ENCODE measurements at regions not wholly inside any gene's neighbourhood (a gene's known extent, or its start where the extent isn't known, plus 50 kb on each side); places are given as distances from the start of the nearest gene placed in this dataset.

- no peak overlapping the region for H3K4me3 ChIP-seq (ENCODE audit: low read length)
- no peak overlapping the region for H3K4me2 ChIP-seq (ENCODE audit: low read length)
- H2BK120ac ChIP-seq (ENCODE audit: low read depth, low read length): no peak overlapping the region
- H3K4me1 ChIP-seq (ENCODE audit: control insufficient read depth, low read depth, low read length): no peaks in the 10 kb centered on the region
- H3K79me2 ChIP-seq (ENCODE audit: control insufficient read depth, insufficient read depth, low read length): no peaks in the 10 kb centered on the region
- no peak overlapping the region for H2AK5ac ChIP-seq (ENCODE audit: low read length)
- no peak for DNase-seq
- no peak overlapping the region for H3K23ac ChIP-seq (ENCODE audit: low read length)
- H3K9ac ChIP-seq (ENCODE audit: low read length): no peak overlapping the region
- H3K27me3 ChIP-seq (ENCODE audit: insufficient read depth, low read length, poor library complexity): no peaks in the 10 kb centered on the region
- no peak overlapping the region for H2BK15ac ChIP-seq (replicated peaks; ENCODE audit: low read depth)
- no peak overlapping the region for H4K8ac ChIP-seq (ENCODE audit: low read depth, low read length)
- no peak overlapping the region for H3K27ac ChIP-seq (ENCODE audit: low read depth, low read length)
- H3K56ac ChIP-seq (ENCODE audit: low read length): no peak overlapping the region
- H3K36me3 ChIP-seq (ENCODE audit: control insufficient read depth, insufficient read depth, low read length): no peaks in the 10 kb centered on the region
- no peak overlapping the region for H3K18ac ChIP-seq (ENCODE audit: low read length)
- H3K4ac ChIP-seq (ENCODE audit: low read depth, low read length): no peak overlapping the region
- no peaks in the 10 kb centered on the region for H3K79me1 ChIP-seq (ENCODE audit: low read length)
- no peak overlapping the region for H2BK5ac ChIP-seq (ENCODE audit: low read length)
- no peak overlapping the region for H4K5ac ChIP-seq (ENCODE audit: low read length)
Measured at GRCh38 chr10:37667736-37668135, 189.7 kb downstream of the ZNF248 start.

GRCh38 chr10:37654466-37654865, 202.9 kb downstream of the ZNF248 start:
- no peak overlapping the region for H2BK120ac ChIP-seq (ENCODE audit: low read depth, low read length)
- DNase-seq: peak; percentile 6
- H3K4me2 ChIP-seq (ENCODE audit: low read length): no peak overlapping the region
- H2BK15ac ChIP-seq (replicated peaks; ENCODE audit: low read depth): no peak overlapping the region
- H3K27me3 ChIP-seq (ENCODE audit: insufficient read depth, low read length, poor library complexity): no peaks in the 10 kb centered on the region
- H3K4me3 ChIP-seq (ENCODE audit: low read length): no peak overlapping the region
- H3K4ac ChIP-seq (ENCODE audit: low read depth, low read length): no peak overlapping the region
- H3K79me2 ChIP-seq (ENCODE audit: control insufficient read depth, insufficient read depth, low read length): no peaks in the 10 kb centered on the region
- H3K79me1 ChIP-seq (ENCODE audit: low read length): no peaks in the 10 kb centered on the region
- no peak overlapping the region for H2AK5ac ChIP-seq (ENCODE audit: low read length)
- no peaks in the 10 kb centered on the region for H3K4me1 ChIP-seq (ENCODE audit: control insufficient read depth, low read depth, low read length)
- H3K23ac ChIP-seq (ENCODE audit: low read length): no peak overlapping the region
- no peak overlapping the region for H3K27ac ChIP-seq (ENCODE audit: low read depth, low read length)
- no peak overlapping the region for H4K5ac ChIP-seq (ENCODE audit: low read length)
- no peak overlapping the region for H3K56ac ChIP-seq (ENCODE audit: low read length)
- H4K8ac ChIP-seq (ENCODE audit: low read depth, low read length): no peak overlapping the region
- H3K18ac ChIP-seq (ENCODE audit: low read length): no peak overlapping the region
- no peaks in the 10 kb centered on the region for H3K36me3 ChIP-seq (ENCODE audit: control insufficient read depth, insufficient read depth, low read length)
- no peak overlapping the region for H2BK5ac ChIP-seq (ENCODE audit: low read length)
- no CpG with 5 or more reads among the region's 2 CpGs for WGBS (ENCODE audit: extremely low coverage, insufficient coverage, low lambda C conversion rate)
- no peak overlapping the region for H3K9ac ChIP-seq (ENCODE audit: low read length)

- Histone ChIP-seq H3K27me3 (ENCODE audit: insufficient read depth, low read length, poor library complexity) (no peaks in the 10 kb centered on the region), H3K27ac (ENCODE audit: low read depth, low read length) (no peak overlapping the region), H3K23ac (ENCODE audit: low read length) (no peak overlapping the region), H3K4me1 (ENCODE audit: control insufficient read depth, low read depth, low read length) (no peaks in the 10 kb centered on the region), H3K4ac (ENCODE audit: low read depth, low read length) (no peak overlapping the region), H2BK5ac (ENCODE audit: low read length) (no peak overlapping the region), H3K56ac (ENCODE audit: low read length) (no peak overlapping the region), H2BK120ac (ENCODE audit: low read depth, low read length) (no peak overlapping the region), H3K4me2 (ENCODE audit: low read length) (no peak overlapping the region), H4K5ac (ENCODE audit: low read length) (no peak overlapping the region), H3K4me3 (ENCODE audit: low read length) (no peak overlapping the region), H3K79me1 (ENCODE audit: low read length) (no peaks in the 10 kb centered on the region), H3K36me3 (ENCODE audit: control insufficient read depth, insufficient read depth, low read length) (no peaks in the 10 kb centered on the region), H2AK5ac (ENCODE audit: low read length) (no peak overlapping the region), H2BK15ac (replicated peaks; ENCODE audit: low read depth) (no peak overlapping the region), H4K8ac (ENCODE audit: low read depth, low read length) (no peak overlapping the region), H3K9ac (ENCODE audit: low read length) (no peak overlapping the region), H3K79me2 (ENCODE audit: control insufficient read depth, insufficient read depth, low read length) (no peaks in the 10 kb centered on the region), H3K18ac (ENCODE audit: low read length) (no peak overlapping the region)
- WGBS (ENCODE audit: extremely low coverage, insufficient coverage, low lambda C conversion rate): no CpG with 5 or more reads among the region's 1 CpG
- no peak for DNase-seq
Measured at GRCh38 chr10:37643187-37643586, 214.2 kb downstream of the ZNF248 start.

- Histone ChIP-seq H4K5ac (ENCODE audit: low read length) (no peak overlapping the region), H3K18ac (ENCODE audit: low read length) (no peak overlapping the region), H3K4ac (ENCODE audit: low read depth, low read length) (no peak overlapping the region), H3K27ac (ENCODE audit: low read depth, low read length) (no peak overlapping the region), H3K23ac (ENCODE audit: low read length) (no peak overlapping the region), H3K4me3 (ENCODE audit: low read length) (no peak overlapping the region), H3K27me3 (ENCODE audit: insufficient read depth, low read length, poor library complexity) (no peaks in the 10 kb centered on the region), H3K79me2 (ENCODE audit: control insufficient read depth, insufficient read depth, low read length) (no peaks in the 10 kb centered on the region), H3K79me1 (ENCODE audit: low read length) (no peaks in the 10 kb centered on the region), H2BK120ac (ENCODE audit: low read depth, low read length) (no peak overlapping the region), H2BK15ac (replicated peaks; ENCODE audit: low read depth) (no peak overlapping the region), H2BK5ac (ENCODE audit: low read length) (no peak overlapping the region), H3K56ac (ENCODE audit: low read length) (no peak overlapping the region), H3K4me2 (ENCODE audit: low read length) (no peak overlapping the region), H4K8ac (ENCODE audit: low read depth, low read length) (no peak overlapping the region), H3K36me3 (ENCODE audit: control insufficient read depth, insufficient read depth, low read length) (no peaks in the 10 kb centered on the region), H2AK5ac (ENCODE audit: low read length) (no peak overlapping the region), H3K4me1 (ENCODE audit: control insufficient read depth, low read depth, low read length) (no peaks in the 10 kb centered on the region), H3K9ac (ENCODE audit: low read length) (no peak overlapping the region)
- no peak for DNase-seq
- no CpG with 5 or more reads among the region's 8 CpGs for WGBS (ENCODE audit: extremely low coverage, insufficient coverage, low lambda C conversion rate)
Measured at GRCh38 chr10:37640301-37640700, 217.1 kb downstream of the ZNF248 start.

GRCh38 chr10:37639200-37639599, 218.2 kb downstream of the ZNF248 start:
- H3K27ac ChIP-seq (ENCODE audit: low read depth, low read length): no peak overlapping the region
- H3K4me2 ChIP-seq (ENCODE audit: low read length): no peak overlapping the region
- H2BK15ac ChIP-seq (replicated peaks; ENCODE audit: low read depth): no peak overlapping the region
- no peak overlapping the region for H4K8ac ChIP-seq (ENCODE audit: low read depth, low read length)
- no peaks in the 10 kb centered on the region for H3K4me1 ChIP-seq (ENCODE audit: control insufficient read depth, low read depth, low read length)
- H3K4me3 ChIP-seq (ENCODE audit: low read length): no peak overlapping the region
- DNase-seq: no peak
- no peaks in the 10 kb centered on the region for H3K36me3 ChIP-seq (ENCODE audit: control insufficient read depth, insufficient read depth, low read length)
- no peak overlapping the region for H4K5ac ChIP-seq (ENCODE audit: low read length)
- no peak overlapping the region for H2BK5ac ChIP-seq (ENCODE audit: low read length)
- no peaks in the 10 kb centered on the region for H3K27me3 ChIP-seq (ENCODE audit: insufficient read depth, low read length, poor library complexity)
- H3K23ac ChIP-seq (ENCODE audit: low read length): no peak overlapping the region
- H3K56ac ChIP-seq (ENCODE audit: low read length): no peak overlapping the region
- H2BK120ac ChIP-seq (ENCODE audit: low read depth, low read length): no peak overlapping the region
- WGBS (ENCODE audit: extremely low coverage, insufficient coverage, low lambda C conversion rate): no CpG with 5 or more reads among the region's 5 CpGs
- H2AK5ac ChIP-seq (ENCODE audit: low read length): no peak overlapping the region
- no peak overlapping the region for H3K18ac ChIP-seq (ENCODE audit: low read length)
- no peak overlapping the region for H3K9ac ChIP-seq (ENCODE audit: low read length)
- H3K79me1 ChIP-seq (ENCODE audit: low read length): no peaks in the 10 kb centered on the region
- no peak overlapping the region for H3K4ac ChIP-seq (ENCODE audit: low read depth, low read length)
- no peaks in the 10 kb centered on the region for H3K79me2 ChIP-seq (ENCODE audit: control insufficient read depth, insufficient read depth, low read length)

GRCh38 chr10:37638569-37638968, 218.8 kb downstream of the ZNF248 start:
- no peak overlapping the region for H4K8ac ChIP-seq (ENCODE audit: low read depth, low read length)
- H3K23ac ChIP-seq (ENCODE audit: low read length): no peak overlapping the region
- H3K18ac ChIP-seq (ENCODE audit: low read length): no peak overlapping the region
- H4K5ac ChIP-seq (ENCODE audit: low read length): no peak overlapping the region
- H3K4me3 ChIP-seq (ENCODE audit: low read length): no peak overlapping the region
- H2BK15ac ChIP-seq (replicated peaks; ENCODE audit: low read depth): no peak overlapping the region
- H3K56ac ChIP-seq (ENCODE audit: low read length): no peak overlapping the region
- no peaks in the 10 kb centered on the region for H3K36me3 ChIP-seq (ENCODE audit: control insufficient read depth, insufficient read depth, low read length)
- WGBS (ENCODE audit: extremely low coverage, insufficient coverage, low lambda C conversion rate): no CpG with 5 or more reads among the region's 1 CpG
- no peaks in the 10 kb centered on the region for H3K27me3 ChIP-seq (ENCODE audit: insufficient read depth, low read length, poor library complexity)
- no peak overlapping the region for H3K4me2 ChIP-seq (ENCODE audit: low read length)
- DNase-seq: no peak
- H3K27ac ChIP-seq (ENCODE audit: low read depth, low read length): no peak overlapping the region
- no peaks in the 10 kb centered on the region for H3K79me2 ChIP-seq (ENCODE audit: control insufficient read depth, insufficient read depth, low read length)
- H2AK5ac ChIP-seq (ENCODE audit: low read length): no peak overlapping the region
- H2BK5ac ChIP-seq (ENCODE audit: low read length): no peak overlapping the region
- no peaks in the 10 kb centered on the region for H3K79me1 ChIP-seq (ENCODE audit: low read length)
- no peak overlapping the region for H2BK120ac ChIP-seq (ENCODE audit: low read depth, low read length)
- no peaks in the 10 kb centered on the region for H3K4me1 ChIP-seq (ENCODE audit: control insufficient read depth, low read depth, low read length)
- H3K4ac ChIP-seq (ENCODE audit: low read depth, low read length): no peak overlapping the region
- H3K9ac ChIP-seq (ENCODE audit: low read length): no peak overlapping the region

Data from mesendoderm (in vitro differentiated cells).